ENCODE measurements at regions not wholly inside any gene's neighbourhood (a gene's known extent, or its start where the extent isn't known, plus 50 kb on each side); places are given as distances from the start of the nearest gene placed in this dataset.

DNA sequence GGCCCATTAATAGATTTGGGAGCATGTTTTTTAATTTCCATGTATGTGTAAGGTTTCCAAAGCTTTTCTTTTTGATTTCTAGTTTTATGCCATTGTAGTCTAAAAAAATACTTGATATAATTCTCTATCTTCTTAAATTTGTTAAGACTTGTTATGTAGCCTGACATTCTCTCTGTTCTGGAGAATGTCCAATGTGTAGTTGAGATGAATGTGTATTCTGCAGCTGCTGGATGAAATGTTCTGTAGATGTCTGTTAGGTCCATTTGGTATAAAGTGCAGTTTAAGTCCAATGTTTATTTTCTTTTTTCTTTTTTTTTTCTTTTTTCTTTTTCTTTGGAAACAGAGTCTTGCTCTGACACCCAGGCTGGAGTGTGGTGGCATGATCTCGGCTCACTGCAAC lies 378.5 kb upstream of the MAD2L1 start:
- TF ChIP-seq, protein P1, sequence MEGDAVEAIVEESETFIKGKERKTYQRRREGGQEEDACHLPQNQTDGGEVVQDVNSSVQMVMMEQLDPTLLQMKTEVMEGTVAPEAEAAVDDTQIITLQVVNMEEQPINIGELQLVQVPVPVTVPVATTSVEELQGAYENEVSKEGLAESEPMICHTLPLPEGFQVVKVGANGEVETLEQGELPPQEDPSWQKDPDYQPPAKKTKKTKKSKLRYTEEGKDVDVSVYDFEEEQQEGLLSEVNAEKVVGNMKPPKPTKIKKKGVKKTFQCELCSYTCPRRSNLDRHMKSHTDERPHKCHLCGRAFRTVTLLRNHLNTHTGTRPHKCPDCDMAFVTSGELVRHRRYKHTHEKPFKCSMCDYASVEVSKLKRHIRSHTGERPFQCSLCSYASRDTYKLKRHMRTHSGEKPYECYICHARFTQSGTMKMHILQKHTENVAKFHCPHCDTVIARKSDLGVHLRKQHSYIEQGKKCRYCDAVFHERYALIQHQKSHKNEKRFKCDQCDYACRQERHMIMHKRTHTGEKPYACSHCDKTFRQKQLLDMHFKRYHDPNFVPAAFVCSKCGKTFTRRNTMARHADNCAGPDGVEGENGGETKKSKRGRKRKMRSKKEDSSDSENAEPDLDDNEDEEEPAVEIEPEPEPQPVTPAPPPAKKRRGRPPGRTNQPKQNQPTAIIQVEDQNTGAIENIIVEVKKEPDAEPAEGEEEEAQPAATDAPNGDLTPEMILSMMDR (IDR thresholded peaks at IDR 0.05; ENCODE audit: insufficient read depth, low read length, poor library complexity, severe bottlenecking), result no peak
- Histone ChIP-seq H3K36me3 (ENCODE audit: control insufficient read depth, insufficient read depth, low read length) (no peaks in the 10 kb centered on the region), H3K4me3 (ENCODE audit: low read depth, low read length) (no peak overlapping the region), H3K27me3 (ENCODE audit: control insufficient read depth, insufficient read depth, low read length) (no peaks in the 10 kb centered on the region)
- DNase-seq (ENCODE audit: low read depth), result no peak

DNA sequence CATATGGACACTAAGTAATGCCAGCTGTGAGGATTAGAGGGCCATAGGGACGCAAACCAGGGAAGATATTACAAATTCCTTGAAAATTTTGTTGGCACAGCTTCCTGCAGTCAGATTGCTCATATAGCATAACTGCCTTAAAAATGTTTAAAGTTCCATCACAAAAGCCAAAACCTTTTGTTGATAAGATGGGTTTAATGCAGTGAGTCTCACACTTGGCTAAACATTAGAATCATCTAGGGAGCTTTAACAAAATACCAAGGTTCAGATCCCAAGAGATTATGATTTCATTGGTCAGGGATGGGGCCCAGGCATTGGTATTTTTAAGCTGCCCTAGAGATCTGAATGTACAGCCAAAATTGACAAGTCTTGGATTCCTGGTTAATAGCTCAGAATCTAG lies 376.5 kb upstream of the MAD2L1 start:
- Histone ChIP-seq H3K27me3 (ENCODE audit: control insufficient read depth, insufficient read depth, low read length) (no peaks in the 10 kb centered on the region), H3K4me3 (ENCODE audit: low read depth, low read length) (no peak overlapping the region), H3K36me3 (ENCODE audit: control insufficient read depth, insufficient read depth, low read length) (no peaks in the 10 kb centered on the region)
- DNase-seq (ENCODE audit: low read depth), result no peak
- TF ChIP-seq, protein P1 (IDR thresholded peaks at IDR 0.05; ENCODE audit: insufficient read depth, low read length, poor library complexity, severe bottlenecking), result no peak

DNA sequence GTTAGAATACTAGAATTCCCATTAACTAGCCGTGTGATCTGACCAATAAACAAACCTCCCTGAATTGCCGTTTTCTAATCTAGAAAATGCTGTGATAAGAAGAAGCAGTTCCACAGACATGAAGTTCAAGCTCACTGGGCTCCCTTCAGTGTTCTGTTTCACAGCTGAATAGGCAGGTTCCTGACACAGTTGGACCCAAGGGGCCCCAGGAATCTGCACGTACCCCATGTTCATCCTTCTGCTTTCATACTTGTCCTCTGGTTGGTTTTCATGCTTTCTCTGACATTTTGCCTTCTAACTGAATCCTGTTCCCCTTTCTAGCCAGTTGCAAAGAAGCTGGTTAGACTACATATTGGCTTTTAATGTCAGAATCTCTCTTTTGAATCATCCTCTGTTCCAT lies 374.1 kb upstream of the MAD2L1 start:
- Histone ChIP-seq H3K4me3 (ENCODE audit: low read depth, low read length) (no peak overlapping the region), H3K36me3 (ENCODE audit: control insufficient read depth, insufficient read depth, low read length) (no peaks in the 10 kb centered on the region), H3K27me3 (ENCODE audit: control insufficient read depth, insufficient read depth, low read length) (no peaks in the 10 kb centered on the region)
- no peak for DNase-seq (ENCODE audit: low read depth)
- TF ChIP-seq, protein P1 (IDR thresholded peaks at IDR 0.05; ENCODE audit: insufficient read depth, low read length, poor library complexity, severe bottlenecking), result no peak

DNA sequence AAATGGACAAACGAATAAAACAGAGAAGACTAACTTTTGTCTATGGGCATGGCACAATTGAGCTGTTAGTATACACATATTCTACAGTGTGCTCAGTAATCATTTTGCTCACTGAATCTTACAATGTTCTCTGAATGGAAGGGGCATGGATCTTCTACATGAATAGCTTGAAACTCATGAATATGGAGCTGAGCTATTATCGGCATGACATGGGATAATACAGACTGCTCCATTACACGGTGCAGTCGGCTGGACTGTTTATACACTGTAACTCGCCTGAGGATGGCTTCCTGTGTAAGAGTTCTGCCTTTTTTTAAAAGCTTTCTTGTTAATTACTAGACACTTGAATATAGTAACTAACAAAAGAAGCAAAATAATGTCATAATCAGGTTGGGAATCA lies 368.5 kb upstream of the MAD2L1 start:
- Histone ChIP-seq H3K4me3 (ENCODE audit: low read depth, low read length) (no peak overlapping the region), H3K36me3 (ENCODE audit: control insufficient read depth, insufficient read depth, low read length) (no peaks in the 10 kb centered on the region), H3K27me3 (ENCODE audit: control insufficient read depth, insufficient read depth, low read length) (no peaks in the 10 kb centered on the region)
- TF ChIP-seq, protein P1 (IDR thresholded peaks at IDR 0.05; ENCODE audit: insufficient read depth, low read length, poor library complexity, severe bottlenecking), result no peak
- no peak for DNase-seq (ENCODE audit: low read depth)

DNA sequence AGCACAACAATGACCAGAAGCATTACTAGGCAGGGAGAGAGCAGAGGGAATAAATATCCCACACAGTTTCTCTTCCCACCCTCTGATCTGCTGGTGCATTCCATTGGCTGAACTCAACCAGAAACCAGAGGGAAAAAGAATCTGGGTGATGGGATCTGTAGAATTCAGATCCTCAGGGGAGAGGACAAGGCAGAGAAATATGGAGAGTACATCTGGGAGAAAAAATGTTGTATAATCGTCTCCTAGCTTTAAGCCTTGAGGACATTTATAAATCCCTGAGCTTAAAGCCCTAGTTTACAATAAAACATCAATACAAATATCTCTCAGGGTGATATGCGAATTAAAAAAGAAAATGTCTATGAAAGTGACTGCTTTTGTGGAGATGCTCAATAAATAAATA lies 368.1 kb upstream of the MAD2L1 start:
- H3K27me3 ChIP-seq (ENCODE audit: control insufficient read depth, insufficient read depth, low read length), result no peaks in the 10 kb centered on the region
- TF ChIP-seq, protein P1 (IDR thresholded peaks at IDR 0.05; ENCODE audit: insufficient read depth, low read length, poor library complexity, severe bottlenecking), result no peak
- no peaks in the 10 kb centered on the region for H3K36me3 ChIP-seq (ENCODE audit: control insufficient read depth, insufficient read depth, low read length)
- H3K4me3 ChIP-seq (ENCODE audit: low read depth, low read length), result no peak overlapping the region
- no peak for DNase-seq (ENCODE audit: low read depth)

DNA sequence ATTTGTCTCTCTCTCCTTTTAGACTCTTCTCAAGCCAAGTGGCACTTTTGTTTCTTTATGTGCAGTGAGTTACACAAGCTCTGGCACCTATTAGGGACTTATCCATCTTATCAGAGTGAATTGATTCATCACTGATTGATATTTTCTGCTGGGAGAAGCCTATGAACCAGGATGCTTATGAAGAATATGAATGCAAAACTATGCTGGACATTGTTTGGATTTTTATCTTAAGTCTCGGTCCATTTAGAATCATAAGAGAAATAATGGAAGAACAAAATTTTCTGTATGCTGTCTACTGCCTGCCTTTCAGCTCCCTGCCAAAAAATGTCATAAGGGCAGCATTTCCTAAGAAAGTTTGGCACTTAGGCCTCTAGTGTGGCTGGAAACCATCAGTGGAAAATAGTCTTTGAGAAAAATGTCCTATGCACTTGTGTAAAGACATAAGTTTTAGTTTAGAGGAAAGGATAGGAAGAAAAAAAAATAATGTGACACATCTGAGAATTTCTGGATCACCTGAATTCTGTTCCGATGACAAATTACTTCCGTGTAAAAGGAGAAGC lies 365.7 kb upstream of the MAD2L1 start:
- no peak overlapping the region for H3K4me3 ChIP-seq (ENCODE audit: low read depth, low read length)
- TF ChIP-seq, protein P1 (IDR thresholded peaks at IDR 0.05; ENCODE audit: insufficient read depth, low read length, poor library complexity, severe bottlenecking), result no peak

More for the DNA sequence above, 365.7 kb upstream of the MAD2L1 start:
- Histone ChIP-seq H3K27me3 (ENCODE audit: control insufficient read depth, insufficient read depth, low read length) (no peaks in the 10 kb centered on the region), H3K36me3 (ENCODE audit: control insufficient read depth, insufficient read depth, low read length) (no peaks in the 10 kb centered on the region)
- no peak for DNase-seq (ENCODE audit: low read depth)

Data from kidney epithelial cell (primary cell).